ENCODE measurements at regions not wholly inside any gene's neighbourhood (a gene's known extent, or its start where the extent isn't known, plus 50 kb on each side); places are given as distances from the start of the nearest gene placed in this dataset.
"Not testable (repeated sequence)": the region's sequence is repeated elsewhere in the genome, so short reads cannot be mapped to it uniquely, and the experiment has no call there.

DNA sequence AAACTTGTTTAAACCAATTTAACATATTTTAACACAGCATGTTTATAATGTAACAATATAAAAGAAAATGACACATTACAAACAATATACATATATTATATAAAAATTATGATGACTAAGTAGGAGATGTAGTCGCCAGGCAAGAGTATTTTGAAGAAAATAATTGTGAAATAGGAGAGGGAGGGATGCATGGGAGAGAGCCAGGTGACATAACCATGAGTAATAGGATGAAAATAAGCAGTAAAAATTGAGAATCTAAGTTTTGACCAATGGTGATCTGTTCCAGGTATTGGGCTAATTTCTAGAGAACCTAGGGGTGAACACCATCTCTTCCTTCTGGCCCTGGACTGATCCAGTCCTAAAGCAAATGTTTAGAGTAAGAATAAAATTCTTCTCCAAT, 315.2 kb upstream of the G2E3 start:
- Histone ChIP-seq H4K20me1 (no peaks in the 10 kb centered on the region), H3K4me2 (no peak overlapping the region), H3K4me3 (no peak overlapping the region), H3K9me3 (replicated peaks in 1 of 11) (no peaks in the 10 kb centered on the region), H3K27me3 (no peaks in the 10 kb centered on the region), H3K27ac (no peak overlapping the region), H3K4me1 (no peaks in the 10 kb centered on the region), H3K9ac (no peak overlapping the region), H3K36me3 (no peaks in the 10 kb centered on the region)
- TF ChIP-seq Cebpa-rat (IDR thresholded peaks at IDR 0.05) = no peak

DNA sequence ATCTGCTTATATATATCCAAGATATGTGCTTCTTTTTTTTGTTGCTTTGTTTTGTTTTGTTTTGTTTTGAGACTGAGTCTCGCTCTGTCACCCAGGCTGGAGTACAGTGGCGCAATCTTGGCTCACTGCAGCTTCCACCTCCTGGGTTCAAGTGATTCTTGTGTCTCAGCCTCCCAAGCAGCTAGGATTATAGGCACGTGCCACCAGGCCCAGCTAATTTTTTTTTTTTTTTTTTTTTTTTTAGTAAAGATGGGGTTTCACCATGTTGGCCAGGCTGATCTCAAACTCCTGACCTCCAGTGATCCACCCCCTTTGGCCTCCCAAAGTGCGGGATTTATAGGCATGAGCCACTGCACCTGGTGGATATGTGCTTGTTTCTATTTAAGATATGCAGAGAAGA, 314.6 kb upstream of the G2E3 start:
- not testable (repeated sequence) for H3K36me3 ChIP-seq; H3K27me3 ChIP-seq; H3K27ac ChIP-seq; H3K9me3 ChIP-seq (replicated peaks in 1 of 11); H4K20me1 ChIP-seq; H3K4me1 ChIP-seq; H3K4me3 ChIP-seq; H3K4me2 ChIP-seq; H3K9ac ChIP-seq

DNA sequence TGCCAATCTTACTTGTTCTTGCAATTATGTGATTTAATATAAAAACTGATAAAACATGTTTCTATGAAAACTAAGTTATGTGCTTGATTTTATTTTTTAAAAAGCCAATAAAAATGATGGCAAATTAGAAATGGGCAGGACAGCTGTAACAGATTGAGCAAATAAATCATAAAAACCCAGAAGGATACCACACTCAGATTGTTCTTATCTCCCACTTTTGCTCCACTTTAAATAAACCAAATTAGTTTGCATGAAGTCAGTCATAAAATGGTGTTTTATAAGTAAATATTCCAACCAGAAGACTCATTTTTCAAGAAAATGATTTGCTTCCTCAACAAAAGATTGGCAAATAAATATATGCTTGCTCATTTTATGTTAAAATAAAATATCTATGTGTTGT, 307.9 kb upstream of the G2E3 start:
- no peak for TF ChIP-seq Cebpa-rat (IDR thresholded peaks at IDR 0.05)
- no peak overlapping the region for H3K27ac ChIP-seq
- H3K4me2 ChIP-seq = no peak overlapping the region
- no peak overlapping the region for H3K9ac ChIP-seq
- no peaks in the 10 kb centered on the region for H4K20me1 ChIP-seq
- H3K9me3 ChIP-seq (replicated peaks in 1 of 11) = peaks cover 0 to 6% (median 0%) of the 10 kb centered on the region in 11 experiments; a peak in 1 of 22 replicates
- H3K4me1 ChIP-seq = no peaks in the 10 kb centered on the region
- H3K36me3 ChIP-seq = no peaks in the 10 kb centered on the region
- no peak overlapping the region for H3K4me3 ChIP-seq
- no peaks in the 10 kb centered on the region for H3K27me3 ChIP-seq

DNA sequence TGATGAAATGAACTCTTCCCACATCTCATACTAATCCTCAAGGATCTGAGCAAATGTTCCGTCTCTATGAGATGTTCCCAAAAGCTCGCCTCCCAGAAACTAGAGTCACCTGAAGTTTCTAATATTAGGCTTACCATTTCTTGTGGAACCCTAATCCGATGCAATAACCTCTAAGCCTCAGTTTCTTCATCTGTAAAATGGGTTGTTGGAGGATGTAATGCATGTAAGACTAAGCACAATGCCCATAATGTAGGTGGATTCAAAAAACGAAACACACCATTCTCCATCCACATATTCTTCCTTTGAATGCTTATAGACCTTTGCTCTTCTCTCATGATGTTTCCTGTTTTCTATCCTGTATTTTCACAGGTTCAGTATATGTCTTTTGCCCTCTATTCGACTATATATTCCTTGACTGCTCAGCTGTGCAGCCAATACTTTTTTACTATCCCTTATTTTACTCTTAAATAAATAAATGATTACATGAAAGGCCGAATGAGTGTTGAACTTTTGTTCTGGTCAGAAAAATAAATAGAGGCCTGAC, 307.3 kb upstream of the G2E3 start:
- no peak overlapping the region for H3K9ac ChIP-seq
- H3K27ac ChIP-seq = no peak overlapping the region

DNA sequence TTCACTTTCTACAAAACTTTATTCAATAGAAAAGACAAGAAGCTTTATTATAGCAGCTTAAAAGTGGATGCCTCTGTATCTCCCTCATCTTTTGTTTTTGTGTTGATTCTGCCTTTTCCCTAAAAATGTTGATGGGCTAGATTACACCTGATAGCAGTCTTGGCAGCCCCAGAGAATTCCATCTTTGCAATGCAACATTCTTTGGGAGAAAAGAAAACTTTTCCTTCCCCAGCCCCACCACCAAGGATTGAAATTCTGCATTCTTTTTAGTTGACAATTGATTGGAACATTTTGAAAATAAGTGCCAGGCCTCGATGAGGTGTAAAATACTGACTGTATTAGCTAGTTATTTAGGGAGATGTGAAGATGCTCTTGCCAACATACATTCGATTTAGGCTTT, 306.8 kb upstream of the G2E3 start:
- Histone ChIP-seq H3K9me3 (replicated peaks in 1 of 11) (peaks cover 0 to 6% (median 0%) of the 10 kb centered on the region in 11 experiments; a peak in 1 of 22 replicates), H3K27ac (no peak overlapping the region), H3K4me1 (no peaks in the 10 kb centered on the region), H3K9ac (no peak overlapping the region), H4K20me1 (no peaks in the 10 kb centered on the region), H3K36me3 (no peaks in the 10 kb centered on the region), H3K4me2 (no peak overlapping the region), H3K4me3 (no peak overlapping the region), H3K27me3 (no peaks in the 10 kb centered on the region)
- TF ChIP-seq Cebpa-rat (IDR thresholded peaks at IDR 0.05) = no peak

More for the DNA sequence above, 307.3 kb upstream of the G2E3 start:
- Histone ChIP-seq H3K4me1 (no peaks in the 10 kb centered on the region), H3K27me3 (no peaks in the 10 kb centered on the region), H3K4me3 (no peak overlapping the region), H4K20me1 (no peaks in the 10 kb centered on the region), H3K36me3 (no peaks in the 10 kb centered on the region), H3K9me3 (replicated peaks in 1 of 11) (peaks cover 0 to 6% (median 0%) of the 10 kb centered on the region in 11 experiments; a peak in 1 of 22 replicates), H3K4me2 (no peak overlapping the region)
- TF ChIP-seq Cebpa-rat (IDR thresholded peaks at IDR 0.05) = no peak

DNA sequence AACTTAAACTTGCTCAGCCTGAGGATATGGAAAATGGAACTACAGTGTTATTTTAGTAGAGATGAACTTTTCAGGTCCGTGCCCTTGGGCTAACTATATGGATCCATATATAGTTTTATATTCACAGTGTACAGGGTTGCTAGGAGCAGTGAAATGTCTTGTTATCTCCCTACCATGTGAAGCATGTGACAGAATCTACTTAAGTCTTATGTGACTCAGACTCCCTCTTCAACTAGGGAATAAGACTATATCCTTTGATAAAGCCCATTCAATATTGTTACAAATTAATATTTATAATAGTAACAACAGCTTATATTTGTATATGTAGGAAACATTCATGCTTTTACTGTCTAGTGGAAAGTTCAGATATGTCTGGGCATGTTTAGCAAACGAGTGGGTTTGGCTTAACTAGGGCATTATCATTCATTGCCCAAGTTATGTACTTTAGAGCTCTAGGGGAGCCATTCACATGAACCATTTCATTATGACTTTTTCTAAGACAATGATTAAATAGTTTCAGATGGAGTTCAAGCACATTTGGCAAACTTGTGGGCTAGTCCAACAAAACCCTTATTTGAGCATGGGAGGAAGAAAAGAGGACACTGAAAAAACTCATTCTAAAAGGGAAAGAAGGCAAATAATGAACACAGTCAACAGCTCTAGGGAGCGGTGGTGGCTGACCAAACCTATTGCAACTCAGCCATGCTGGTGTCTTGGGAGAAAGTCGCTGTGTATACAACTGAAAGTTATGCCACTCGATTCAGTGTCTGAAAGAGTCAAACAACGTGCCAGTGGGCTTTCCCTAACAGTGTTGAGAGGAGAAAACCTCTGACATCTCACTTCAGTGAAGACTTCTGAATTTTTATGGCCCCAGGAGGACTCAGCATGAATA, 305.9 kb upstream of the G2E3 start:
- H4K20me1 ChIP-seq = no peaks in the 10 kb centered on the region
- TF ChIP-seq Cebpa-rat (IDR thresholded peaks at IDR 0.05) = no peak
- peaks cover 0 to 6% (median 0%) of the 10 kb centered on the region in 11 experiments; a peak in 1 of 22 replicates for H3K9me3 ChIP-seq (replicated peaks in 1 of 11)
- no peak overlapping the region for H3K4me2 ChIP-seq
- H3K4me3 ChIP-seq = no peak overlapping the region
- H3K36me3 ChIP-seq = no peaks in the 10 kb centered on the region
- H3K4me1 ChIP-seq = no peaks in the 10 kb centered on the region
- no peak overlapping the region for H3K9ac ChIP-seq
- no peaks in the 10 kb centered on the region for H3K27me3 ChIP-seq
- H3K27ac ChIP-seq = no peak overlapping the region

DNA sequence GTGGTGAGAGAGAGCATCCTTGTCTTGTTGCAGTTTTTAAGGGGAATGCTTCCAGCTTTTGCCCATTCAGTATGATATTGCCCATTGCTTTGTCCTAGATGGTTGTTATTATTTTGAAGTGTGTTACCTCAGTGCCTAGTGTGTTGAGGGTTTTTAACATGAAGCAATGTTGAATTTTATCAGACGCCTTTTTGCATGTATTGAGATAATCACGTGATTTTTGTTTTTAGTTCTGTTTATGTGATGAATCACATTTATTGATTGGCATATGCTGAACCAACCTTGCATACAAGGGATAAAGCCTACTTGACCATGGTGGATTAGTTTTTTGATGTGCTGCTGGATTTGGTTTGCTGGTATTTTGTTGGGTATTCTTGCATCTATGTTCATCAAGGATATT, 302.3 kb upstream of the G2E3 start:
- Histone ChIP-seq H4K20me1 (no peaks in the 10 kb centered on the region), H3K4me1 (no peaks in the 10 kb centered on the region), H3K4me3 (no peak overlapping the region), H3K9me3 (replicated peaks in 1 of 11) (peaks cover 0 to 6% (median 0%) of the 10 kb centered on the region in 11 experiments; a peak in 1 of 22 replicates), H3K4me2 (no peak overlapping the region), H3K9ac (no peak overlapping the region), H3K27me3 (no peaks in the 10 kb centered on the region), H3K27ac (no peak overlapping the region), H3K36me3 (no peaks in the 10 kb centered on the region)
- TF ChIP-seq Cebpa-rat (IDR thresholded peaks at IDR 0.05) = no peak

DNA sequence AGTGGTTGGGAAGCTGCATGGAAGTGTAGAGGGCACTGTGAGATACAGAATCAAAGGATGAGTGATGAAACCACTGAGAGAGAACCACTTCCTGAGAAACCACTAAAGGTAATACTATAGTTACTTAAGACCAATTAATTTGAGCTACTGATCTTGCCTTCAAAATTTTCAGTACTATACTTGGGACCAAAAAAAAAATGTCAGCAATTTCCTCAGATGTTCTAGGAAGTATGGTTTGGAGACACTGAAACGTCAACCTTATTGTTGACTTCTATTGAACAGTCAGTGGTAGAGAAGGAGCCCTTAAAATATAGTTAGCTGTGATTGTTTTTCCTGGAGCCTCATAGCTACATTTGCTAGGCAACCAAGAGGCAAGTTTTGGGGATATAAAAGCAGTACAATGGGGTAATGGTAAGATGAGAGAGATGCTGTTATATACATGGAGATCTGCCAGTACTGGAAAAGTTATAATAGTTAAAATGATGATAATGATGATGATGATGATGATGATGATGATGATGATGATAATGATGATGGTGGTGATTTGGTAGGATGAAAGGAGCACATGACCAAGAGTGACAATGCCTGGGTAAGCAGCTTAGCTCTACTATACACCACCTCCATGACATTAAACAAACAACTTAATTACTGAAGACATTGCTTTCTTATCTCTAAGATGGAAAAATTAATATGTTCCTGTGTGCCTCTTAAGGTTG, 300.9 kb upstream of the G2E3 start:
- H3K4me3 ChIP-seq = no peak overlapping the region
- no peak for TF ChIP-seq Cebpa-rat (IDR thresholded peaks at IDR 0.05)
- no peak overlapping the region for H3K9ac ChIP-seq
- no peaks in the 10 kb centered on the region for H3K36me3 ChIP-seq
- H3K27ac ChIP-seq = no peak overlapping the region
- no peaks in the 10 kb centered on the region for H3K4me1 ChIP-seq
- H3K4me2 ChIP-seq = no peak overlapping the region
- peaks cover 0 to 6% (median 0%) of the 10 kb centered on the region in 11 experiments; a peak in 1 of 22 replicates for H3K9me3 ChIP-seq (replicated peaks in 1 of 11)
- H3K27me3 ChIP-seq = no peaks in the 10 kb centered on the region
- no peaks in the 10 kb centered on the region for H4K20me1 ChIP-seq

DNA sequence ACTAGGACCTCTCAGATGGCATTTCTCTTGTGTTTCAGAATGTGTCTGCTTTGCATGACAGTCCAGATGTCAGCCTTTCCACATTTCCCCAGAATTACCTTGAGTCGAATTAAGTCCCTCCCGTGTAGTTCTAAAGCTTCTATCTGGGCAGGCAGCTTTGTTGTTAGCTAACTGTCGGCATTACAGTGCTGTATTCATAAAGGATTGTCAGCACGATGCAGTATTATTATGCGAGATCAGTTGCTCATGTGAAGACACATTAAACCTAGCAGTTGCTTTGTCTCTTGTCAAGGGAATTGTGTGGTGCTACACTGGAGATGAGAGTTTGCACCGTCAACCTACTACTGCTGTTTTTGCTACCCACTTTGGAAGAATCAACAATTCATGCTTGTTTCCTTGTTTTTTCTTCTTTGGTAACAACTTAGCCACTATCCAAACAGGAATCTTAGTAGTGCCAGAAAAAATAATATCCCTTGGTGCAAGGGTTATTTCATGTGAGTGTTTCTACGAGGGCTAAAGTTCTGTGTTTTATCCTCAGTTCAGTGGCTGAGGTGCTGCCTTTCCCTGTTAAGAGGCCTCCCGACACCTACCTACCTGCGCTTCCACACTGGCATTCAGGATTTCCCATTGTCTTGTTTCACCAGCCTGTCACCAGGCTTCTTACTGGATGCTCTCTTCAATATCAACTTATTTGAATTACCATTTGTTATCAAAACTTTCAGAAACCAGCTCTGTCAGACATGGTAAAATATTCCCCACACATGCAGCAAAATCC, 297.9 kb upstream of the G2E3 start:
- H3K4me2 ChIP-seq = no peak overlapping the region
- no peaks in the 10 kb centered on the region for H3K27me3 ChIP-seq
- no peaks in the 10 kb centered on the region for H3K4me1 ChIP-seq
- H3K4me3 ChIP-seq = no peak overlapping the region
- TF ChIP-seq Cebpa-rat (IDR thresholded peaks at IDR 0.05) = no peak
- H4K20me1 ChIP-seq = no peaks in the 10 kb centered on the region
- peaks cover 0 to under 1% (median 0%) of the 10 kb centered on the region in 11 experiments; a peak in 1 of 22 replicates for H3K9me3 ChIP-seq (replicated peaks in 1 of 11)
- no peaks in the 10 kb centered on the region for H3K36me3 ChIP-seq
- no peak overlapping the region for H3K27ac ChIP-seq
- H3K9ac ChIP-seq = no peak overlapping the region

Data from BLaER1 treated with 17β-estradiol and CSF1 and Interleukin-3, amounts not matched to agents 10 nM and 100 nM (cell line).